GM23248 (cell line): ENCODE measurements at regions not wholly inside any gene's neighbourhood (a gene's known extent, or its start where the extent isn't known, plus 50 kb on each side); places are given as distances from the start of the nearest gene placed in this dataset.
A peak's percentile ranks its signal among the peaks of the same experiment; 100 is the strongest.

Experiments
- DNase-seq: peaks from one replicate; pipeline ENCODE4 v3.0.0-alpha.2; 2015
- H2AFZ ChIP-seq: fragments of 200-600 bp; sonication (generic); 2 replicates; pipeline ENCODE4 v1.6.1; 2016; ENCODE audit warnings: antibody characterized with exemption
- H3F3A ChIP-seq: fragments of 200-600 bp; sonication (generic); 2 replicates; pipeline ENCODE4 v1.6.1; 2016; ENCODE audit warnings: mild to moderate bottlenecking, antibody characterized with exemption, mixed run types; ENCODE audit not compliant: insufficient read depth
- H3K27ac ChIP-seq: fragments of 200-600 bp; sonication (generic); 2 replicates; pipeline ENCODE4 v1.5.1; 2016; ENCODE audit warnings: mild to moderate bottlenecking
- H3K27me3 ChIP-seq: fragments of 200-600 bp; sonication (generic); replicated peaks from 2 replicates; pipeline ENCODE4 v1.6.1; 2016; ENCODE audit warnings: mild to moderate bottlenecking; ENCODE audit not compliant: insufficient read depth
- H3K36me3 ChIP-seq: fragments of 200-600 bp; sonication (generic); 2 replicates; pipeline ENCODE4 v1.6.1; 2016; ENCODE audit warnings: low read depth, mild to moderate bottlenecking
- H3K4me1 ChIP-seq: fragments of 200-600 bp; sonication (generic); 2 replicates; pipeline ENCODE4 v1.6.1; 2016; ENCODE audit warnings: mild to moderate bottlenecking; ENCODE audit not compliant: insufficient read depth
- H3K4me2 ChIP-seq: fragments of 200-600 bp; sonication (generic); one replicate; pipeline ENCODE4 v1.6.1; 2016; ENCODE audit warnings: mild to moderate bottlenecking; ENCODE audit not compliant: unreplicated experiment
- H3K4me3 ChIP-seq: fragments of 200-600 bp; sonication (generic); 2 replicates; pipeline ENCODE4 v1.5.1; 2016; ENCODE audit warnings: mild to moderate bottlenecking
- H3K79me2 ChIP-seq: fragments of 200-600 bp; sonication (generic); 2 replicates; pipeline ENCODE4 v1.6.1; 2016; ENCODE audit warnings: mild to moderate bottlenecking; ENCODE audit not compliant: insufficient read depth
- H3K9ac ChIP-seq: fragments of 200-600 bp; sonication (generic); 2 replicates; pipeline ENCODE4 v1.6.1; 2016; ENCODE audit warnings: mild to moderate bottlenecking
- H3K9me2 ChIP-seq: fragments of 200-600 bp; sonication (generic); 2 replicates; pipeline ENCODE4 v1.6.1; 2016; ENCODE audit warnings: mixed run types, mild to moderate bottlenecking, moderate library complexity; ENCODE audit not compliant: insufficient read depth
- H3K9me3 ChIP-seq: fragments of 200-600 bp; sonication (generic); one replicate; pipeline ENCODE4 v1.6.1; 2017; ENCODE audit warnings: low read depth
- H4K20me1 ChIP-seq: fragments of 200-600 bp; sonication (generic); 2 replicates; pipeline ENCODE4 v1.6.0; 2016; ENCODE audit not compliant: insufficient read depth
- EZH2 ChIP-seq: fragments of 200-600 bp; sonication (generic); IDR thresholded peaks from 2 replicates; pipeline ENCODE4 v1.6.1; 2018; ENCODE audit warnings: antibody characterized with exemption, mild to moderate bottlenecking; ENCODE audit not compliant: insufficient read depth, poor library complexity, severe bottlenecking
- EZH2phosphoT487 ChIP-seq: fragments of 200-600 bp; sonication (generic); IDR thresholded peaks from 2 replicates; pipeline ENCODE4 v1.6.1; 2018; ENCODE audit warnings: antibody characterized with exemption, moderate library complexity, mild to moderate bottlenecking, low read depth; ENCODE audit not compliant: insufficient read depth
- WGBS, 2 experiments: methylation state at CpG; one replicate each; pipeline ENCODE4 v1.1.6; 2015 to 2017; ENCODE audit warnings: low lambda C conversion rate in 2 of 2, low coverage in 1 of 2; ENCODE audit errors: missing lambda C conversion rate in 2 of 2; 5-methylcytosine and 5-hydroxymethylcytosine counted together
- in situ Hi-C: fragments of 300-500 bp; cut with MboI; formaldehyde crosslinking; loops from 2 replicates; pipeline ENCODE4 v1.15.0; 2020

DNA sequence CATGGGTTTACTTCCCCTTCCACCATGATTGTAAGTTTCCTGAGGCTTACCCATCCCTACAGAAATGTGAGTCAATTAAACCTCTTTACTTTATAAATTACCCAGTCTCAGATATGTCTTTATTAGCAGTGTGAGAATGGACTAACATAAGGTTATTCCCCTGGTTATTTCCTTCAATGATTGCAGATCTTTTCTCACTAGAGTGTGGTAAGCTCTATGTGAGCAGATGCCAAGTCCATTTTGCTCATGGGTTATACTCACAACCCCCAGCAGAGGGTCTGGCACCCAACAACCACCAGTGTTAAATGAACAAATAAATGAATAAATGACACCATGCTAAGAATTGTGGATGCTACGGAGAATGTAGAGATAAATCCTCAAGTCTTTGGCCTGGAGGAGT, 472.8 kb downstream of the LIG4 start:
- Histone ChIP-seq H3K9me2 (no peaks in the 10 kb centered on the region), H3K79me2 (peaks cover 84% of the 10 kb centered on the region), H3K27me3 (no peaks in the 10 kb centered on the region), H3K4me2 (peak overlapping the region; percentile 57), H3K36me3 (no peaks in the 10 kb centered on the region), H2AFZ (0 out of 2 replicates have a peak overlapping the region, but pooled peaks have one; percentile 27), H3K27ac (peak overlapping the region; percentile 39), H3F3A (peaks cover 24% of the 10 kb centered on the region), H3K9me3 (no peaks in the 10 kb centered on the region), H3K4me3 (no peak overlapping the region), H4K20me1 (no peaks in the 10 kb centered on the region), H3K9ac (peak overlapping the region; percentile 3; the same call in 1 of the 2 replicates), H3K4me1 (peaks cover 22% of the 10 kb centered on the region)
- WGBS, 2 experiments, result 86 to 89% methylated on average over 1 of the region's 1 CpG
- DNase-seq, result peak; percentile 27
- in situ Hi-C loops, result no loop called here
- TF ChIP-seq EZH2, result no peak
- no peak for TF ChIP-seq EZH2phosphoT487

DNA sequence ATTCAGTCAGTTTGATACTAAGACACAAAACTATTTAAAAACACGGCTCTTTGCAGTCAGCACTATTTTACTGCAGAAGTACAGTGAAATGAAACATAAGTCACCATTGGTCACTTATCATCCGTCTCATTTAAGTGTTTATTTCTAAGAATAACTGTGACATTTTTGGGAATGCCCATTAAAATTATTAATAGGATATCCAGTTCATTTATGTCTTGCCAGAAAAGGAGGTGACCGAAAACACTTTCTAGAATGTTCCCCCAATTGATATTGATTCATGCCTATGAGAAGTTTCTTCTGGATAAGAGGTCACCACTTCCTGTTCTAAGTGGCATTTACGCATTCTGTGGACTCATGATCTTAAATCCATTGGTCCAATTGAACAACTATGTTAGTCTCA, 477.3 kb downstream of the LIG4 start:
- Histone ChIP-seq H2AFZ (no peak overlapping the region), H3K9me2 (no peaks in the 10 kb centered on the region), H3K4me2 (no peak overlapping the region), H3K4me1 (peaks cover 17% of the 10 kb centered on the region), H3K4me3 (no peak overlapping the region), H3K27me3 (no peaks in the 10 kb centered on the region), H3K9me3 (no peaks in the 10 kb centered on the region), H3F3A (peaks cover 11% of the 10 kb centered on the region), H3K79me2 (peaks cover 92% of the 10 kb centered on the region), H3K27ac (no peak overlapping the region), H3K9ac (no peak overlapping the region), H3K36me3 (no peaks in the 10 kb centered on the region), H4K20me1 (no peaks in the 10 kb centered on the region)
- TF ChIP-seq EZH2, result no peak
- TF ChIP-seq EZH2phosphoT487, result no peak
- in situ Hi-C loops, result no loop called here
- 90 to 92% methylated on average over 4 of the region's 4 CpGs for WGBS, 2 experiments
- no peak for DNase-seq

DNA sequence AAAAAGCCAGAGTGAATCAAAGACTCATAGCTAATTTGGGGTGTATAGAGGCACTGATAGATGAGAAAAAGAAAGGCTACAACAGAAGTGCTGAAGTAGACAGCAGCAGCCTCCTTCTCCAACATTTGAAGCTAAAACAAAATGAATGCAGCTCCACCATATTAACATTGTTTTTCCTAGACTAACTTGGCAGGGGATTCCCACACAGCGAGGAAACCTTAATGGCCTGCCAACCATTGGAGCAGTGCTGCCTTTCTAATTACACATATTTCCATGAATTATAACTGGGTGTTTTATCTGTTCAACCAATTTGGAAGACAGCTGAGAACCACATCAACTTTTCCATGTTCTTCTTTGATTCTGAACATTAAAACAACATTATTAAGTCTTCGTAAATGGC, 478.6 kb downstream of the LIG4 start:
- 44% methylated on average over 2 of the region's 2 CpGs for WGBS, 2 experiments
- no peak overlapping the region for H3K9ac ChIP-seq
- in situ Hi-C loops, result no loop called here

DNA sequence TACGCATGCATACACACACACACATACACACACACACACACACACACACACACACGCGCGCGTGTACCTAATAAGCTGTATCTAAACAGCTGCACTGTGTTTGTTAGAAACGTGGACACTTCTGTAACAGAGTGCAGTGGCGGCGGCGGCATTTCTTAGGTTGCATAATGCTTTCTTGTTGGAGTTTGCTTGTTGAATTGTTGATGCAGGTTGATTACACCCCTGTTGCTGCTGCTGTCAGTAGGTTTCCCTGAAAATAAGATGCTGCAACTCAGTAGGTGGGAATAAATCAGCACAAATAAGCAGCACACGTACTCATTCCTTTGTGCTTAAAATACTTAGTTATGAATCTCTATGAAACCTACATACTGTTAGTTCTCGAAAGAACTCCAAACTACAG, 479.2 kb downstream of the LIG4 start:
- no peak overlapping the region for H2AFZ ChIP-seq
- no peak overlapping the region for H3K4me3 ChIP-seq
- H3K4me2 ChIP-seq, result no peak overlapping the region
- no peaks in the 10 kb centered on the region for H4K20me1 ChIP-seq
- H3K27ac ChIP-seq, result no peak overlapping the region
- DNase-seq, result no peak
- peaks cover 11% of the 10 kb centered on the region for H3K4me1 ChIP-seq
- in situ Hi-C loops, result no loop called here
- H3K36me3 ChIP-seq, result no peaks in the 10 kb centered on the region
- H3K79me2 ChIP-seq, result peaks cover 89% of the 10 kb centered on the region
- H3F3A ChIP-seq, result peaks cover under 1% of the 10 kb centered on the region
- H3K9me3 ChIP-seq, result no peaks in the 10 kb centered on the region
- no peak overlapping the region for H3K9ac ChIP-seq
- no peaks in the 10 kb centered on the region for H3K27me3 ChIP-seq
- H3K9me2 ChIP-seq, result no peaks in the 10 kb centered on the region
- 74 to 76% methylated on average over 11 of the region's 11 CpGs for WGBS, 2 experiments
- no peak for TF ChIP-seq EZH2
- TF ChIP-seq EZH2phosphoT487, result no peak

More for the DNA sequence above, 478.6 kb downstream of the LIG4 start:
- peaks cover 10% of the 10 kb centered on the region for H3K4me1 ChIP-seq
- H3F3A ChIP-seq, result no peaks in the 10 kb centered on the region
- H3K79me2 ChIP-seq, result peaks cover 89% of the 10 kb centered on the region
- H3K27ac ChIP-seq, result no peak overlapping the region
- H4K20me1 ChIP-seq, result no peaks in the 10 kb centered on the region
- no peaks in the 10 kb centered on the region for H3K36me3 ChIP-seq
- no peaks in the 10 kb centered on the region for H3K9me2 ChIP-seq
- DNase-seq, result no peak
- H3K27me3 ChIP-seq, result no peaks in the 10 kb centered on the region
- TF ChIP-seq EZH2phosphoT487, result no peak
- no peak for TF ChIP-seq EZH2
- no peaks in the 10 kb centered on the region for H3K9me3 ChIP-seq
- no peak overlapping the region for H2AFZ ChIP-seq
- no peak overlapping the region for H3K4me3 ChIP-seq
- no peak overlapping the region for H3K4me2 ChIP-seq

DNA sequence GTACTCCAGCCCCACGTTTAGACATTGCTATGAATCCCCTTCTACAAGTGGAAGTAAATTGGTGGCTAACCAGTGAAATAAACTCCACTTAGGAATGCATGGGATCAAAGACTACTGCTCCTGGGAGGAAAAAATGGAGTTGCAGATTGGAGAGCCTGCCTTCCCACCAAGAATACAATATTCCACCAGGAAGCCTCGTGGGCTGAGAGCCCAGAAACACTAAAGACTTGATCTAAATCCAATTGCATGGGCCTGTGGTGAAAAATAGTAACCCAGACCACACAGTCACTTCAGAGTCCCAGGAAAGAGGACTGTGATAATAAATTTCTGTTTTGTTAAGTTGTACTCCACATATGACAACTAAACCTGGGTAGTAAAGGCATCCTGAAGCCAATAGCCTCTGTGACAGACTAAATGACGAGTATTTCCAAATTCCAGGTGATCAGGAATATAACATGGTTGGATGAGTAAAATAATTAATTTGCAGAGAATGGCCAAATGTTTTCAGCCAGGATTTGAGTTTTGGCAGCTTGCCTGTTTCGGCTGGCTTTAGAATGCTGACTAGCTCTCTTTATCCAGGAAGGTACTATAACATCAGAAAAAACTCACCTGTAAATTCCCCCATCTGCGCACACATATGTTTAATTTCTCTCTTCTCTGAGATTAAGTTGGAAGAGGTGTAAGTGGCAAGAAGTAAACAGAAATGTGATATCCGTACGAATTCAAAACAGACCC, 480.3 kb downstream of the LIG4 start:
- H3K79me2 ChIP-seq, result peaks cover 82% of the 10 kb centered on the region
- no peaks in the 10 kb centered on the region for H3K36me3 ChIP-seq
- DNase-seq, result no peak
- H3K27me3 ChIP-seq, result no peaks in the 10 kb centered on the region
- H3K9ac ChIP-seq, result no peak overlapping the region
- no peaks in the 10 kb centered on the region for H4K20me1 ChIP-seq
- TF ChIP-seq EZH2 (no peak), EZH2phosphoT487 (no peak)
- H3K4me1 ChIP-seq, result peaks cover 22% of the 10 kb centered on the region
- in situ Hi-C loops, result no loop called here
- H3K9me3 ChIP-seq, result no peaks in the 10 kb centered on the region
- 52% methylated on average over 7 of the region's 7 CpGs for WGBS, 2 experiments
- H2AFZ ChIP-seq, result no peak overlapping the region
- no peak overlapping the region for H3K27ac ChIP-seq
- peaks cover 12% of the 10 kb centered on the region for H3F3A ChIP-seq
- H3K4me3 ChIP-seq, result no peak overlapping the region
- H3K4me2 ChIP-seq, result no peak overlapping the region
- no peaks in the 10 kb centered on the region for H3K9me2 ChIP-seq
